Adipocyte (in vitro differentiated cells): ENCODE measurements at regions not wholly inside any gene's neighbourhood (a gene's known extent, or its start where the extent isn't known, plus 50 kb on each side); places are given as distances from the start of the nearest gene placed in this dataset.

ENCODE experiments used
- DNase-seq: peaks from one replicate; pipeline ENCODE4 v3.0.0-alpha.2; 2015; ENCODE audit warnings: low read depth
- H3K27me3 ChIP-seq: replicated peaks from 2 replicates; pipeline ENCODE4 v1.7.0; 2013; ENCODE audit warnings: mild to moderate bottlenecking, low read length, moderate library complexity; ENCODE audit not compliant: control insufficient read depth, insufficient read depth
- H3K36me3 ChIP-seq: 2 replicates; pipeline ENCODE4 v1.7.0; 2013; ENCODE audit warnings: low read length, mild to moderate bottlenecking, moderate library complexity; ENCODE audit not compliant: control insufficient read depth, insufficient read depth, severe bottlenecking
- H3K4me1 ChIP-seq: 2 replicates; pipeline ENCODE4 v1.7.0; 2013; ENCODE audit warnings: mild to moderate bottlenecking, low read length, moderate library complexity; ENCODE audit not compliant: control insufficient read depth, insufficient read depth
- H3K4me3 ChIP-seq: 2 replicates; pipeline ENCODE4 v1.7.0; 2013; ENCODE audit warnings: mild to moderate bottlenecking, low read length, moderate library complexity
- H3K9ac ChIP-seq: 2 replicates; pipeline ENCODE4 v1.7.0; 2013; ENCODE audit warnings: mild to moderate bottlenecking, low read length, moderate library complexity
- H3K9me3 ChIP-seq: 2 replicates; pipeline ENCODE4 v1.7.0; 2013; ENCODE audit warnings: mild to moderate bottlenecking, low read length, moderate library complexity; ENCODE audit not compliant: control insufficient read depth

GRCh38 chr1:4140241-4140640, 240.2 kb upstream of the C1orf174 start:
- no peaks in the 10 kb centered on the region for H3K4me1 ChIP-seq
- no peaks in the 10 kb centered on the region for H3K9me3 ChIP-seq
- H3K27me3 ChIP-seq = no peaks in the 10 kb centered on the region
- no peak overlapping the region for H3K9ac ChIP-seq
- H3K36me3 ChIP-seq = no peaks in the 10 kb centered on the region
- H3K4me3 ChIP-seq = no peak overlapping the region
- no peak for DNase-seq

DNA sequence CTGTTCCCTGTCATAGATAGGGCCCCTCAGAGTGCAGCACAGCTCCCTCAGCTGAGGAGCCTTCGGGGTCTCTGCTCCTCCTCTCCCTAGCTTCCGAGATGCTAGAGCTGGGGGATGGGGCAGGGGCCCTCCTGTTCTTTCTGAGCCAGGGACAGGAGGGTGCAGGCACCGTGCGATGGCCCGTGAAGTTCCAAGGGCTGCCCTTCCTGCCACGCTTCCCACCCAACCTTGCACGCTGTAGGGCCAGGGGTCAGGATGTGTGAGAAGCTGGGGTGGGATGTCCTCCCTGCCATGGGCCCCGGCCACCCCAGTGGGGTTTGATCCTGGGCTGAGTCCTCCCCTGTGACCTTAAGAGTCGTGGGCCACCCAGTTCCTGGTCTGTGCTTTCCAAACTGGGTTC, 240.7 kb upstream of the C1orf174 start:
- Histone ChIP-seq H3K36me3 (no peaks in the 10 kb centered on the region), H3K4me3 (no peak overlapping the region), H3K27me3 (no peaks in the 10 kb centered on the region), H3K9me3 (no peaks in the 10 kb centered on the region), H3K4me1 (no peaks in the 10 kb centered on the region), H3K9ac (no peak overlapping the region)
- DNase-seq = no peak

DNA sequence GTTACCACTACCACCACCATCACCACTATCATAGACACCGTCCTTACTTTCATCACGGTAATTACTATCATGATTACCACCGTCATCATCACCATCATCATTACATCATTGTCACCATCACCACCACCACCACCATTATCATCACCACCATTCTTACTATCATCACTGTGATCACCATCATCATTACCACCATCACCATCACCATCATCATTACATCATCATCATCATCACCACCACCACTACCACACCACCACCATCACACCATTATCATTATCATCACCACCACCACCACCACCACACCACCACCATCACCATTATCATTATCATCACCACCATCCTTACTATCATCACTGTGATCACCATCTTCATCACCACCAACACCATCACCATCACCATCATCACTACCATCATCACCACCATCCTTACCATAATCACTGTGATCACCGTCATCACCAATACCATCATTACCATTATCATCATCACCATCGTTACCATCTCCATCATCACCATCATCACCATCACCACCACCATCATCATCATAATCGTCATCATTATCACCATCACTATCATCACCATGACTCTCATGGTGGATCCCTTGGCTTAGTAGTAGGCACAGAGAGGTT, 244.4 kb upstream of the C1orf174 start:
- DNase-seq = no peak
- Histone ChIP-seq H3K4me1 (no peaks in the 10 kb centered on the region), H3K36me3 (no peaks in the 10 kb centered on the region), H3K9ac (no peak overlapping the region), H3K9me3 (no peaks in the 10 kb centered on the region), H3K27me3 (no peaks in the 10 kb centered on the region), H3K4me3 (no peak overlapping the region)

DNA sequence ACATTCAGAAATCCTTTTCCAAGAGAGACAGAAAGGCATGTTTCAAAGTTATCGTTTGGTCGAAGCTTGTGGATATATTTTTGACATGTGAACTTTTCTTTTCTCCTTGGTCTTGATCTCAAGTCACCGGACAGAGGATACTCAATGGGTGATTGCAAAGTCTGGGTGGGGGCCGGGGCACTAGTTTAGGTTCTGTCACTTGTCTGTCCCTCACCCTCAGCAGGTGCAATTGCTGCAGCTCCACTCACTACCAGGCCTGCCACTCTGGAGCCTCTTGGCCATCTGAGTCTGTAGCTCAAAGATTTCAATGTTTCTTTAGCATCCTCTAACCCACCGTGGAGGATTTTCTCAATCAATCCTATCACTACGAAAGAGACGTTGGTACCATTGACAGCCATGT, 246.0 kb upstream of the C1orf174 start:
- no peak overlapping the region for H3K4me3 ChIP-seq
- H3K4me1 ChIP-seq = no peaks in the 10 kb centered on the region
- no peaks in the 10 kb centered on the region for H3K27me3 ChIP-seq
- H3K36me3 ChIP-seq = no peaks in the 10 kb centered on the region
- H3K9ac ChIP-seq = no peak overlapping the region
- DNase-seq = no peak
- no peaks in the 10 kb centered on the region for H3K9me3 ChIP-seq

- no peak for DNase-seq
- Histone ChIP-seq H3K27me3 (no peaks in the 10 kb centered on the region), H3K36me3 (no peaks in the 10 kb centered on the region), H3K4me3 (no peak overlapping the region), H3K9me3 (no peaks in the 10 kb centered on the region), H3K9ac (no peak overlapping the region), H3K4me1 (no peaks in the 10 kb centered on the region)
Measured at GRCh38 chr1:4146614-4147013, 246.5 kb upstream of the C1orf174 start.

GRCh38 chr1:4147509-4147908, 247.4 kb upstream of the C1orf174 start:
- H3K4me3 ChIP-seq = no peak overlapping the region
- H3K9ac ChIP-seq = no peak overlapping the region
- H3K27me3 ChIP-seq = no peaks in the 10 kb centered on the region
- no peaks in the 10 kb centered on the region for H3K4me1 ChIP-seq
- no peaks in the 10 kb centered on the region for H3K9me3 ChIP-seq
- no peaks in the 10 kb centered on the region for H3K36me3 ChIP-seq
- no peak for DNase-seq

DNA sequence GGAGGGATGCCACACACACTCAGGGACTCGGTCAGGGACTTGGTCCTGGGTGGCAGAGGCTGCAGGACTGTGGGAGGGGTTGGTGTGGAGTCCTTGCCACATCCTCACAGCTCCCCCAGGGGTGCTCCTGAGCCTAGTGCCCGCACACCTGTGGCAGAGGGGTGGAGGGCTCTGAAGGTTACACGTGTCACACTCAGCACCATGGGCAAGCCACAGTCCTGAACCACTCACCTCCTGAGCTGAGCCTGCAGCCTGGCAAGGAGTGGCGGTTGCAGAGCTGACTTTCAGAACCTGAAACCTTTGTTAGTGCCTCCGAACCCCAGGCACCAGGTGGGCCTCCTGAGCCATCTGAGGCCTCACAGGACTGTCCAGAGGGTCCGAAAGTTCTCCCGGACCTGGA, 249.2 kb upstream of the C1orf174 start:
- no peak overlapping the region for H3K4me3 ChIP-seq
- H3K36me3 ChIP-seq = no peaks in the 10 kb centered on the region
- no peak for DNase-seq
- H3K9me3 ChIP-seq = no peaks in the 10 kb centered on the region
- no peaks in the 10 kb centered on the region for H3K27me3 ChIP-seq
- no peak overlapping the region for H3K9ac ChIP-seq
- no peaks in the 10 kb centered on the region for H3K4me1 ChIP-seq

DNA sequence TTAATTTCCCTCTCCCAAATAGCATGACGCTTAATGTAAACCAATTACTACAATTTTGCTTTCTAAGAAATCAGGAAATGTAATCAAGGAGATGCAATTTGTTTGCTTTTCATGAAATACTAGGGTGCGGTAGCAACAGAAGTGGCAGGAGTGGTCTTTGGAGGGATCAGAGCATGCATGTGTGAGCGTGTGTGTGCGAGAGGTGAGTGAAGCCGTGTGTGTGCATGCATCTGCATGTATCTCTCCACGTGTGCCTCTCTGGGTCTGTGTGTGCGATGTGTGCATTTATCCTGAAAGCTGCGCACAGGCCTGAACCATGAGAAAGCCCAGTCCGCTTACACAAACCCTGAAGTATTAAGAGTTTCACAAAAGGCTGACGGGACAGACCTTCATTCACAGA, 249.8 kb upstream of the C1orf174 start:
- Histone ChIP-seq H3K27me3 (no peaks in the 10 kb centered on the region), H3K36me3 (no peaks in the 10 kb centered on the region), H3K9me3 (no peaks in the 10 kb centered on the region), H3K9ac (no peak overlapping the region), H3K4me3 (no peak overlapping the region), H3K4me1 (no peaks in the 10 kb centered on the region)
- no peak for DNase-seq

GRCh38 chr1:4150262-4150661, 250.2 kb upstream of the C1orf174 start:
- no peaks in the 10 kb centered on the region for H3K9me3 ChIP-seq
- H3K4me3 ChIP-seq = no peak overlapping the region
- no peaks in the 10 kb centered on the region for H3K27me3 ChIP-seq
- H3K36me3 ChIP-seq = no peaks in the 10 kb centered on the region
- no peak for DNase-seq
- no peaks in the 10 kb centered on the region for H3K4me1 ChIP-seq
- no peak overlapping the region for H3K9ac ChIP-seq

DNA sequence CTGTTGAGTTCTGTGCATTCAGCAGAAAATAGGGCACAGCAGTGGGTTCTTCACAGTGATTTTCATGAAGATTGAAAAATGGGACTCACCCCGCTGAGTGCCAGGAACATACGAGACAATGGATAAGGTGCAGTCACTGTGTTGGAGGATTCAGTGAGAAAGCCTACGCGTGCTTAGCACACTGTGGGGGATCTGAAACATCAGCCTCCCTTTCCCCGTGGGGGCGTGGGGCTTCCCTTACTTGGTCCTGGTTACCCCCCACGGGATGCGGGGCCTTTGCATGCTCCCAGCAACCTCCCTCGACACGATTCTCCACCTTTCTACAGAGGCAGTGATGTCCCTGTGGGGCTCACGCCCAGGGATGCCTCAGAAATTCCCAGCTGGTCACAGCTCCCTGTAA, 252.2 kb upstream of the C1orf174 start:
- Histone ChIP-seq H3K27me3 (no peaks in the 10 kb centered on the region), H3K9ac (no peak overlapping the region), H3K9me3 (no peaks in the 10 kb centered on the region), H3K4me1 (no peaks in the 10 kb centered on the region), H3K4me3 (no peak overlapping the region), H3K36me3 (no peaks in the 10 kb centered on the region)
- no peak for DNase-seq

DNA sequence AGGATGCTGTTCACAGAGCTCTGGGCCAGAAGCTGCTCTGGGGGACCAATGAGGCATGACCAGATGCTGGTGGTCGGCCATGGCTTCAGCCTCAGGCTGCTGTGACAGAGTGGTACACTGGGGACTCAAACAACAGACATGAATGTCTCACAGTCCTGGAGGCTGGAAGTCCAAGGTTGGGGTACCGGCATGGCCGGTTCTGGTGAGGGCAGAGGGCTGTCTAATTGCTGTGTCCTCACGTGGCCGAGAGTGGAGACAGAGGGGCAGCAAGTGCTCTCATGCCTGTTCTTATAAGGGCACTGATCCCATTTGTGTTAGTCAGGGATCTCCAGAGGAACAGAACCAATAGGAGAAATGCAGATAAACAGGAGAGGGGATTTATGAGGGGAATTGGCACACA, 253.5 kb upstream of the C1orf174 start:
- H3K4me1 ChIP-seq = no peaks in the 10 kb centered on the region
- H3K4me3 ChIP-seq = no peak overlapping the region
- H3K9me3 ChIP-seq = no peaks in the 10 kb centered on the region
- no peak for DNase-seq
- no peak overlapping the region for H3K9ac ChIP-seq
- no peaks in the 10 kb centered on the region for H3K36me3 ChIP-seq
- H3K27me3 ChIP-seq = no peaks in the 10 kb centered on the region

DNA sequence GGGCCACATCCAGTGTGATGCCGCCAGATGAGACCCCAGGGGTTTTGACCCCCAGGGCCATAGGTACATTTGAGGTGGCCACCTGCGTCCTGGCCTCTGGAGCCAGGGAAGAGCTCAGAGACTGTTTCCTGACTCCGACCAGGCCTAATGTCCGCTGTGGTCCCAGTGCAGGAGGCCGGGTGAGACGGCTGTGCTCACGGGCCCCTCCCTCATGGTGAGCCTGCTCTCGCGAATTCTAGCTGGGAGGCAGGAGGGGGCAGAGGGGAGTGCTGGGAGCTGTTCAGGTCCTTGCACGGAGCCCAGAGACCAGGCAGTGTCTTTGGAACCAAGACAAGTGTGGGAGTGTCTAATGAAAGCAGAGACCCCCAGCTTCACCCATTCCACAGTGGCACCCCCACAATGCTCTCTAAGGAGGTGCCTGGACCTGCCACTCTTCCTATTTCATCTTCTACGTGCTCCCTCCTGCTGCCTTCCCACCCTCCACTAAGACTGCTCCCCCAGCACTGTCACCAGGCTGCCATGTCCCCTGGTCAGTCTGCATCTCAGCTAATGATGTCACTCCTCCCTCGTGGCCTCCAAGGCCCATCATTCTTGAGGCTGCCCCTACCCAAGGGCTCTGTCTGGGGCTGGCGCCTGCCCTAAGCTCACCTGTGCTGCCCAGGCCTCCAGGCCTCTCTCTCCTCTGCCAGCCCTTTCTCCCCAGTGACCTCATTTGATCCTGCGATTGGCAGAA, 256.3 kb upstream of the C1orf174 start:
- Histone ChIP-seq H3K9me3 (no peaks in the 10 kb centered on the region), H3K4me3 (no peak overlapping the region), H3K4me1 (no peaks in the 10 kb centered on the region), H3K9ac (no peak overlapping the region), H3K36me3 (no peaks in the 10 kb centered on the region), H3K27me3 (no peaks in the 10 kb centered on the region)
- DNase-seq = no peak
